Liver (tissue), 8 donors: ENCODE measurements at regions not wholly inside any gene's neighbourhood (a gene's known extent, or its start where the extent isn't known, plus 50 kb on each side); places are given as distances from the start of the nearest gene placed in this dataset.

Experiments used
- DNase-seq: peaks from one replicate; pipeline ENCODE4 v3.0.0-alpha.2; 2017; ENCODE audit warnings: low spot score
- H3K27ac ChIP-seq, 2 donors: one replicate each; pipeline ENCODE4 v1.7.0; 2013; ENCODE audit warnings: inconsistent platforms in 2 of 2, low read length in 2 of 2, control low read depth in 1 of 2, low read depth in 1 of 2, mild to moderate bottlenecking in 1 of 2
- H3K27me3 ChIP-seq, 4 donors: one replicate each; pipeline versions ENCODE4 v1.6.1 to v1.7.0; 2013; ENCODE audit warnings: low read length in 3 of 4, inconsistent platforms in 1 of 4, mild to moderate bottlenecking in 1 of 4, moderate library complexity in 1 of 4; ENCODE audit not compliant: control insufficient read depth in 4 of 4, insufficient read depth in 4 of 4
- H3K36me3 ChIP-seq, 4 donors: one replicate each; pipeline versions ENCODE4 v1.6.1 to v1.7.0; 2013; ENCODE audit warnings: low read length in 3 of 4, mild to moderate bottlenecking in 3 of 4, low read depth in 1 of 4, moderate library complexity in 1 of 4; ENCODE audit not compliant: control insufficient read depth in 4 of 4, insufficient read depth in 3 of 4
- H3K4me1 ChIP-seq, 4 donors: one replicate each; pipeline versions ENCODE4 v1.6.1 to v1.7.0; 2013; ENCODE audit warnings: low read length in 3 of 4, mild to moderate bottlenecking in 3 of 4, moderate library complexity in 1 of 4; ENCODE audit not compliant: control insufficient read depth in 4 of 4, insufficient read depth in 4 of 4
- H3K4me3 ChIP-seq, 3 donors: one replicate each; pipeline versions ENCODE4 v1.6.1 to v1.7.0; 2013; ENCODE audit warnings: low read length in 3 of 3, control low read depth in 1 of 3, low read depth in 1 of 3, mild to moderate bottlenecking in 1 of 3
- H3K9ac ChIP-seq, 2 donors: one replicate each; pipeline ENCODE4 v1.7.0; 2013; ENCODE audit warnings: low read length in 2 of 2, mild to moderate bottlenecking in 2 of 2, moderate library complexity in 2 of 2, control low read depth in 1 of 2, low read depth in 1 of 2
- H3K9me3 ChIP-seq, 4 donors: one replicate each; pipeline versions ENCODE4 v1.6.1 to v1.7.0; 2013; ENCODE audit warnings: low read length in 3 of 4; ENCODE audit not compliant: control insufficient read depth in 4 of 4
- EGR1 ChIP-seq, 2 donors: IDR thresholded peaks; 2 replicates each; pipeline ENCODE4 v1.6.1; 2016 to 2018; ENCODE audit warnings: antibody characterized with exemption in 2 of 2, low read depth in 2 of 2
- FOXA1 ChIP-seq: IDR thresholded peaks from 2 replicates; pipeline ENCODE4 v1.6.1; 2016; ENCODE audit warnings: antibody characterized with exemption
- FOXA2 ChIP-seq: IDR thresholded peaks from 2 replicates; pipeline ENCODE4 v1.6.1; 2016; ENCODE audit warnings: antibody characterized with exemption
- HNF4A ChIP-seq, 2 donors: conservative IDR thresholded peaks; 2 replicates each; pipeline ENCODE4 v1.6.1; 2016; ENCODE audit warnings: antibody characterized with exemption in 2 of 2, mild to moderate bottlenecking in 2 of 2
- HNF4G ChIP-seq: IDR thresholded peaks from 2 replicates; pipeline ENCODE4 v1.6.1; 2016; ENCODE audit warnings: antibody characterized with exemption
- JUND ChIP-seq, 2 donors: IDR thresholded peaks; 2 replicates each; pipeline ENCODE4 v1.6.1; 2016; ENCODE audit warnings: antibody characterized with exemption in 2 of 2
- NR2F2 ChIP-seq: IDR thresholded peaks from 2 replicates; pipeline ENCODE4 v1.6.1; 2016; ENCODE audit warnings: antibody characterized with exemption
- RAD21 ChIP-seq, 2 donors: IDR thresholded peaks; 2 replicates each; pipeline ENCODE4 v1.6.1; 2016; ENCODE audit warnings: antibody characterized with exemption in 2 of 2, mild to moderate bottlenecking in 2 of 2
- RXRA ChIP-seq, 2 donors: IDR thresholded peaks; 2 replicates each; pipeline ENCODE4 v1.6.1; 2017 to 2018; ENCODE audit warnings: antibody characterized with exemption in 2 of 2, mild to moderate bottlenecking in 1 of 2
- SP1 ChIP-seq: IDR thresholded peaks from 2 replicates; pipeline ENCODE4 v1.6.1; 2018; ENCODE audit warnings: antibody characterized with exemption, mild to moderate bottlenecking
- TAF1 ChIP-seq: conservative IDR thresholded peaks from 2 replicates; pipeline ENCODE4 v1.6.1; 2016; ENCODE audit warnings: antibody characterized with exemption, mild to moderate bottlenecking
- YY1 ChIP-seq: IDR thresholded peaks from 2 replicates; pipeline ENCODE4 v1.6.1; 2016; ENCODE audit warnings: antibody characterized with exemption, mild to moderate bottlenecking
- WGBS: extraction: QIAGEN DNeasy Blood & Tissue Kit; methylation state at CpG from one replicate; pipeline ENCODE4 v1.1.7; 2013; 5-methylcytosine and 5-hydroxymethylcytosine counted together
- TF ChIP-seq, protein P1 (sequence below): IDR thresholded peaks from 2 replicates; pipeline ENCODE4 v1.6.1; 2016; ENCODE audit warnings: antibody characterized with exemption
- TF ChIP-seq, protein P2 (sequence below): IDR thresholded peaks from 2 replicates; pipeline ENCODE4 v1.6.1; 2016; ENCODE audit warnings: antibody characterized with exemption
- TF ChIP-seq, protein P3 (sequence below): IDR thresholded peaks from 2 replicates; pipeline ENCODE4 v1.6.1; 2016; ENCODE audit warnings: antibody characterized with exemption, mild to moderate bottlenecking
- TF ChIP-seq, protein P4 (sequence below): fragments of 150-350 bp; IDR thresholded peaks from 2 replicates; pipeline ENCODE4 v1.5.1; 2017; ENCODE audit warnings: improper control_type of control experiment, low read depth, low read length; ENCODE audit not compliant: missing input control
- donor health status: healthy.
- donor health status: healthy.
- donor health status: healthy.
- donor health status: healthy.
- donor health status: healthy.

DNA sequence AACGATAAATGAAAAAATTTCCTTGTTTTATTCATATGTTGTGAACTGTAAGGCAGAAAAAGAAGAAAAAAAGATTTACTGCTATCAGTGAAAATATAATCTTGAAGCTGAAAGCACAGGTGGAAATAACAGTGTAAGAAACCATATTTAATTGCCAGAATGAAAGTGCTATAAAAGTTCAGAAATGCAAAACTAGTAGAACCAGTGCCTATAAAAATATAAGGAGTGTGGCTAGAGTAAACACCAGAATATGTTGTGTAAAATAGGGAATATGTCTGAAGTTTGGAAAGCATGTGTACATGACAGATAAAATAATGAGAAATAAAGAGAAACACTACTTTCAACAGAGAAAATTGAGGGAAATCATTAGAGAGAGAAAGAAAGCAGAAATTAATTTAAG, 350.5 kb upstream of the NPSR1 start:
- no peak for DNase-seq
- 62% methylated on average over 1 of the region's 1 CpG for WGBS
- Histone ChIP-seq H3K27me3 (no peaks in the 10 kb centered on the region), H3K4me3 (no peak overlapping the region), H3K4me1 (no peaks in the 10 kb centered on the region), H3K9ac (no peak overlapping the region), H3K27ac (no peak overlapping the region), H3K36me3 (no peaks in the 10 kb centered on the region), H3K9me3 (peaks cover 0 to 1% (median 0%) of the 10 kb centered on the region in 4 donors)
- TF ChIP-seq JUND (IDR thresholded peaks at IDR 0.05) (no peak), FOXA1 (no peak), YY1 (no peak), SP1 (no peak), EGR1 (IDR thresholded peaks at IDR 0.05; ENCODE audit: low read depth in 2 of 2) (no peak), RXRA (IDR thresholded peaks at IDR 0.05) (no peak), TAF1 (no peak), FOXA2 (no peak), HNF4A (conservative IDR thresholded peaks at IDR 0.05) (no peak), NR2F2 (no peak), RAD21 (IDR thresholded peaks at IDR 0.05) (no peak), HNF4G (no peak)
- TF ChIP-seq, protein P1, sequence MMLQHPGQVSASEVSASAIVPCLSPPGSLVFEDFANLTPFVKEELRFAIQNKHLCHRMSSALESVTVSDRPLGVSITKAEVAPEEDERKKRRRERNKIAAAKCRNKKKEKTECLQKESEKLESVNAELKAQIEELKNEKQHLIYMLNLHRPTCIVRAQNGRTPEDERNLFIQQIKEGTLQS: no peak
- TF ChIP-seq, protein P2, sequence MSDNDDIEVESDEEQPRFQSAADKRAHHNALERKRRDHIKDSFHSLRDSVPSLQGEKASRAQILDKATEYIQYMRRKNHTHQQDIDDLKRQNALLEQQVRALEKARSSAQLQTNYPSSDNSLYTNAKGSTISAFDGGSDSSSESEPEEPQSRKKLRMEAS: no peak
- TF ChIP-seq, protein P3, sequence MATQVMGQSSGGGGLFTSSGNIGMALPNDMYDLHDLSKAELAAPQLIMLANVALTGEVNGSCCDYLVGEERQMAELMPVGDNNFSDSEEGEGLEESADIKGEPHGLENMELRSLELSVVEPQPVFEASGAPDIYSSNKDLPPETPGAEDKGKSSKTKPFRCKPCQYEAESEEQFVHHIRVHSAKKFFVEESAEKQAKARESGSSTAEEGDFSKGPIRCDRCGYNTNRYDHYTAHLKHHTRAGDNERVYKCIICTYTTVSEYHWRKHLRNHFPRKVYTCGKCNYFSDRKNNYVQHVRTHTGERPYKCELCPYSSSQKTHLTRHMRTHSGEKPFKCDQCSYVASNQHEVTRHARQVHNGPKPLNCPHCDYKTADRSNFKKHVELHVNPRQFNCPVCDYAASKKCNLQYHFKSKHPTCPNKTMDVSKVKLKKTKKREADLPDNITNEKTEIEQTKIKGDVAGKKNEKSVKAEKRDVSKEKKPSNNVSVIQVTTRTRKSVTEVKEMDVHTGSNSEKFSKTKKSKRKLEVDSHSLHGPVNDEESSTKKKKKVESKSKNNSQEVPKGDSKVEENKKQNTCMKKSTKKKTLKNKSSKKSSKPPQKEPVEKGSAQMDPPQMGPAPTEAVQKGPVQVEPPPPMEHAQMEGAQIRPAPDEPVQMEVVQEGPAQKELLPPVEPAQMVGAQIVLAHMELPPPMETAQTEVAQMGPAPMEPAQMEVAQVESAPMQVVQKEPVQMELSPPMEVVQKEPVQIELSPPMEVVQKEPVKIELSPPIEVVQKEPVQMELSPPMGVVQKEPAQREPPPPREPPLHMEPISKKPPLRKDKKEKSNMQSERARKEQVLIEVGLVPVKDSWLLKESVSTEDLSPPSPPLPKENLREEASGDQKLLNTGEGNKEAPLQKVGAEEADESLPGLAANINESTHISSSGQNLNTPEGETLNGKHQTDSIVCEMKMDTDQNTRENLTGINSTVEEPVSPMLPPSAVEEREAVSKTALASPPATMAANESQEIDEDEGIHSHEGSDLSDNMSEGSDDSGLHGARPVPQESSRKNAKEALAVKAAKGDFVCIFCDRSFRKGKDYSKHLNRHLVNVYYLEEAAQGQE: no peak
- TF ChIP-seq, protein P4, sequence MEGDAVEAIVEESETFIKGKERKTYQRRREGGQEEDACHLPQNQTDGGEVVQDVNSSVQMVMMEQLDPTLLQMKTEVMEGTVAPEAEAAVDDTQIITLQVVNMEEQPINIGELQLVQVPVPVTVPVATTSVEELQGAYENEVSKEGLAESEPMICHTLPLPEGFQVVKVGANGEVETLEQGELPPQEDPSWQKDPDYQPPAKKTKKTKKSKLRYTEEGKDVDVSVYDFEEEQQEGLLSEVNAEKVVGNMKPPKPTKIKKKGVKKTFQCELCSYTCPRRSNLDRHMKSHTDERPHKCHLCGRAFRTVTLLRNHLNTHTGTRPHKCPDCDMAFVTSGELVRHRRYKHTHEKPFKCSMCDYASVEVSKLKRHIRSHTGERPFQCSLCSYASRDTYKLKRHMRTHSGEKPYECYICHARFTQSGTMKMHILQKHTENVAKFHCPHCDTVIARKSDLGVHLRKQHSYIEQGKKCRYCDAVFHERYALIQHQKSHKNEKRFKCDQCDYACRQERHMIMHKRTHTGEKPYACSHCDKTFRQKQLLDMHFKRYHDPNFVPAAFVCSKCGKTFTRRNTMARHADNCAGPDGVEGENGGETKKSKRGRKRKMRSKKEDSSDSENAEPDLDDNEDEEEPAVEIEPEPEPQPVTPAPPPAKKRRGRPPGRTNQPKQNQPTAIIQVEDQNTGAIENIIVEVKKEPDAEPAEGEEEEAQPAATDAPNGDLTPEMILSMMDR: no peak

DNA sequence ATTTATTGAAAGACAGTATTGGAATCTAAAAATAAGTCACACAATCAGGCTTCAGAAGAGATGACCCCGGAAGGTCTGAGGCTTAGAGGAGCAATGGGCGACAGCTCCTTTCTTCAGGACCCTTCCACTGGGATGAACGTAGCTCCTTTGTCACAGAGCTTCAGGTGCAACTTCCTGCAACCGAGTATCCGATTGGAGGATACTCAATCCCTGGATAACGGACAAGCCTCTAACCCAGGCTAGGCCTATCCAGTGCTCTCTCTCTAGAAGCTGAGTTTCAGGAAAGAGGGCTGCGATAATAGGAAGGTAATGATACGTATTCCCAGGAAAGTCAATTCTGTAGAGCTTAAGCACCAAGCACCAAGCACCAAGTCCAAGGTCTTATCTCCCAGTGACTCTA, 349.4 kb upstream of the NPSR1 start:
- H3K9me3 ChIP-seq: peaks cover 0 to 3% (median 0%) of the 10 kb centered on the region in 4 donors
- H3K27ac ChIP-seq: no peak overlapping the region
- no peaks in the 10 kb centered on the region for H3K4me1 ChIP-seq
- no peak for DNase-seq
- no peaks in the 10 kb centered on the region for H3K27me3 ChIP-seq
- H3K9ac ChIP-seq: no peak overlapping the region
- TF ChIP-seq FOXA1: no peak
- no peak for TF ChIP-seq EGR1 (IDR thresholded peaks at IDR 0.05; ENCODE audit: low read depth in 2 of 2)
- TF ChIP-seq NR2F2: no peak
- no peak for TF ChIP-seq YY1
- no peak for TF ChIP-seq HNF4G
- TF ChIP-seq, protein P3: no peak
- TF ChIP-seq FOXA2: no peak
- no peak overlapping the region for H3K4me3 ChIP-seq
- no peaks in the 10 kb centered on the region for H3K36me3 ChIP-seq
- 94% methylated on average over 8 of the region's 8 CpGs for WGBS
